Ishikawa (cell line): ENCODE measurements at regions not wholly inside any gene's neighbourhood (a gene's known extent, or its start where the extent isn't known, plus 50 kb on each side); places are given as distances from the start of the nearest gene placed in this dataset.

Experiments used
- CEBPB ChIP-seq: IDR thresholded peaks from 2 replicates; pipeline ENCODE4 v1.6.1; 2012
- CREB1 ChIP-seq: IDR thresholded peaks from 2 replicates; pipeline ENCODE4 v1.6.1; 2012; ENCODE audit warnings: low read depth
- EGR1 ChIP-seq: IDR thresholded peaks from 2 replicates; pipeline ENCODE4 v1.6.1; 2012
- EP300 ChIP-seq: IDR thresholded peaks from 2 replicates; pipeline ENCODE4 v1.6.1; 2012; ENCODE audit warnings: borderline replicate concordance
- FOXM1 ChIP-seq: IDR thresholded peaks from 2 replicates; pipeline ENCODE4 v1.6.1; 2012; ENCODE audit warnings: low read depth, borderline replicate concordance
- MAX ChIP-seq: IDR thresholded peaks from 2 replicates; pipeline ENCODE4 v1.6.1; 2012
- RAD21 ChIP-seq: IDR thresholded peaks from 2 replicates; pipeline ENCODE4 v1.6.1; 2012; ENCODE audit warnings: low read depth
- REST ChIP-seq: IDR thresholded peaks from 2 replicates; pipeline ENCODE4 v1.6.1; 2012; ENCODE audit warnings: low read depth, mild to moderate bottlenecking
- TAF1 ChIP-seq: IDR thresholded peaks from 2 replicates; pipeline ENCODE4 v1.6.1; 2012; ENCODE audit warnings: low read depth, mild to moderate bottlenecking
- TEAD4 ChIP-seq: IDR thresholded peaks from 2 replicates; pipeline ENCODE4 v1.6.1; 2012
- USF1 ChIP-seq: IDR thresholded peaks from 2 replicates; pipeline ENCODE4 v1.6.1; 2012
- YY1 ChIP-seq: IDR thresholded peaks from 2 replicates; pipeline ENCODE4 v1.6.1; 2012; ENCODE audit warnings: low read depth
- ZBTB7A ChIP-seq: IDR thresholded peaks from 2 replicates; pipeline ENCODE4 v1.6.1; 2012; ENCODE audit warnings: low read depth

GRCh38 chr20:22245139-22245538, 339.2 kb downstream of the FOXA2 start:
- TF ChIP-seq FOXM1, result no peak
- TF ChIP-seq REST, result no peak
- no peak for TF ChIP-seq USF1
- no peak for TF ChIP-seq CEBPB
- no peak for TF ChIP-seq TEAD4
- no peak for TF ChIP-seq MAX
- TF ChIP-seq RAD21, result no peak
- no peak for TF ChIP-seq EP300
- TF ChIP-seq YY1, result no peak
- TF ChIP-seq CREB1, result no peak
- TF ChIP-seq TAF1, result no peak
- no peak for TF ChIP-seq ZBTB7A
- no peak for TF ChIP-seq EGR1
